ENCODE measurements at regions not wholly inside any gene's neighbourhood (a gene's known extent, or its start where the extent isn't known, plus 50 kb on each side); places are given as distances from the start of the nearest gene placed in this dataset.
"Not testable (repeated sequence)": the region's sequence is repeated elsewhere in the genome, so short reads cannot be mapped to it uniquely, and the experiment has no call there.

DNA sequence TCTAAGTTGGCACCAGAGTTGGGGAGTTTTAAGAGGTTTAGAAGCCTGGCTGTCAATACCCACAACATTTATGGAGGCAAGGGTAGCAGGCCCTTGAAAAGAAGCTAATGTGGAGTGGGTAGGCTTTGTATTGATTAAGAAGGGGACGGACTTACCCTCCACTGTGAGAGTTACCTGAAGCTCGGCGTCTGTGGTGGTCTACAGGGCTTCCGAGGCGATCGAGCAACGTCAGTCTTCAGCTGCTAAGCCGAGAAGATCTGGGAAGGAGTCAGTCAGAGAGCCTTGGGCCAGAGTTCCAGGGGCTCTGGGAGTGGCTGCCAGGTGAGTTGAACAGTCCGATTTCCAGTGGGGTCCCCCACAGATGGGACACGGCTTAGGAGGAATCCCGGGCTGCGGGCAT lies 249.0 kb upstream of the MVB12B start:
- not testable (repeated sequence) for TF ChIP-seq HNRNPUL1 (IDR thresholded peaks at IDR 0.05; ENCODE audit: low read length); ZNF75A (CRISPR knock-in tag; IDR thresholded peaks at IDR 0.05); SP1 (CRISPR knock-in tag; IDR thresholded peaks at IDR 0.05); ZNF785 (CRISPR knock-in tag; IDR thresholded peaks at IDR 0.05); NFRKB (IDR thresholded peaks at IDR 0.05; ENCODE audit: low read depth); POLR2G (IDR thresholded peaks at IDR 0.05; ENCODE audit: low read depth, low read length); ZNF274 (IDR thresholded peaks at IDR 0.05; ENCODE audit: borderline replicate concordance, low read depth, low read length); CBFB (CRISPR knock-in tag; IDR thresholded peaks at IDR 0.05); GATA2 (CRISPR knock-in tag; IDR thresholded peaks at IDR 0.05)
- TF ChIP-seq, protein P1, sequence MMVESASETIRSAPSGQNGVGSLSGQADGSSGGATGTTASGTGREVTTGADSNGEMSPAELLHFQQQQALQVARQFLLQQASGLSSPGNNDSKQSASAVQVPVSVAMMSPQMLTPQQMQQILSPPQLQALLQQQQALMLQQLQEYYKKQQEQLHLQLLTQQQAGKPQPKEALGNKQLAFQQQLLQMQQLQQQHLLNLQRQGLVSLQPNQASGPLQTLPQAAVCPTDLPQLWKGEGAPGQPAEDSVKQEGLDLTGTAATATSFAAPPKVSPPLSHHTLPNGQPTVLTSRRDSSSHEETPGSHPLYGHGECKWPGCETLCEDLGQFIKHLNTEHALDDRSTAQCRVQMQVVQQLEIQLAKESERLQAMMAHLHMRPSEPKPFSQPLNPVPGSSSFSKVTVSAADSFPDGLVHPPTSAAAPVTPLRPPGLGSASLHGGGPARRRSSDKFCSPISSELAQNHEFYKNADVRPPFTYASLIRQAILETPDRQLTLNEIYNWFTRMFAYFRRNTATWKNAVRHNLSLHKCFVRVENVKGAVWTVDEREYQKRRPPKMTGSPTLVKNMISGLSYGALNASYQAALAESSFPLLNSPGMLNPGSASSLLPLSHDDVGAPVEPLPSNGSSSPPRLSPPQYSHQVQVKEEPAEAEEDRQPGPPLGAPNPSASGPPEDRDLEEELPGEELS (CRISPR knock-in tag; IDR thresholded peaks at IDR 0.05; ENCODE audit: borderline replicate concordance): not testable (repeated sequence)
- TF ChIP-seq, protein P2, sequence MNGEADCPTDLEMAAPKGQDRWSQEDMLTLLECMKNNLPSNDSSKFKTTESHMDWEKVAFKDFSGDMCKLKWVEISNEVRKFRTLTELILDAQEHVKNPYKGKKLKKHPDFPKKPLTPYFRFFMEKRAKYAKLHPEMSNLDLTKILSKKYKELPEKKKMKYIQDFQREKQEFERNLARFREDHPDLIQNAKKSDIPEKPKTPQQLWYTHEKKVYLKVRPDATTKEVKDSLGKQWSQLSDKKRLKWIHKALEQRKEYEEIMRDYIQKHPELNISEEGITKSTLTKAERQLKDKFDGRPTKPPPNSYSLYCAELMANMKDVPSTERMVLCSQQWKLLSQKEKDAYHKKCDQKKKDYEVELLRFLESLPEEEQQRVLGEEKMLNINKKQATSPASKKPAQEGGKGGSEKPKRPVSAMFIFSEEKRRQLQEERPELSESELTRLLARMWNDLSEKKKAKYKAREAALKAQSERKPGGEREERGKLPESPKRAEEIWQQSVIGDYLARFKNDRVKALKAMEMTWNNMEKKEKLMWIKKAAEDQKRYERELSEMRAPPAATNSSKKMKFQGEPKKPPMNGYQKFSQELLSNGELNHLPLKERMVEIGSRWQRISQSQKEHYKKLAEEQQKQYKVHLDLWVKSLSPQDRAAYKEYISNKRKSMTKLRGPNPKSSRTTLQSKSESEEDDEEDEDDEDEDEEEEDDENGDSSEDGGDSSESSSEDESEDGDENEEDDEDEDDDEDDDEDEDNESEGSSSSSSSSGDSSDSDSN (IDR thresholded peaks at IDR 0.05; ENCODE audit: borderline replicate concordance in 1 of 2, low read depth in 2 of 2, low read length in 2 of 2): not testable (repeated sequence)

Measured in K562 (cell line).